GM21390 (cell line): ENCODE measurements at regions not wholly inside any gene's neighbourhood (a gene's known extent, or its start where the extent isn't known, plus 50 kb on each side); places are given as distances from the start of the nearest gene placed in this dataset.
"Not testable (repeated sequence)": the region's sequence is repeated elsewhere in the genome, so short reads cannot be mapped to it uniquely, and the experiment has no call there.

Experiments used
- ATAC-seq: cut with Tn5 transposase; IDR thresholded peaks from one replicate; pipeline ENCODE4 v1.9.1; 2021; ENCODE audit not compliant: unreplicated experiment

DNA sequence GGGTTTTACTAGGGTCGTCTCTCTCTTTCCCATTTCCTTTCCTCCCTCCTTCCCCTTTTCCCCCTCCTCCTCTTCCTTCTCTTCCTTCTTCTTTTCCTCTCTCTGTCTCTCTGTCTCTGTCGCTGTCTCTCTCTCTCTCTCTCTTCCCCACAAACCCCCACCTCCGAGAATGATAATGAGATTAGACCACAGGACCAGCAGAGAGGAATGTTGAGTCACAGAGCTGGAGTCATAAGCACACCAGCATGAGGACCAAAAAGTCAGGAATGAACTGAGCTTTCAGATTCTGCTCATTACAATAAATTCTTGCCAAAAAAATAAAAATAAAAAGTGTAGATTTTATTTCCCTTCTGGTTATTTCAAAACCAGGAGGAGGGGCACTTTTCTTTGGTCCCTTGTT lies 377.4 kb downstream of the LTN1 start:
- ATAC-seq: no peak

DNA sequence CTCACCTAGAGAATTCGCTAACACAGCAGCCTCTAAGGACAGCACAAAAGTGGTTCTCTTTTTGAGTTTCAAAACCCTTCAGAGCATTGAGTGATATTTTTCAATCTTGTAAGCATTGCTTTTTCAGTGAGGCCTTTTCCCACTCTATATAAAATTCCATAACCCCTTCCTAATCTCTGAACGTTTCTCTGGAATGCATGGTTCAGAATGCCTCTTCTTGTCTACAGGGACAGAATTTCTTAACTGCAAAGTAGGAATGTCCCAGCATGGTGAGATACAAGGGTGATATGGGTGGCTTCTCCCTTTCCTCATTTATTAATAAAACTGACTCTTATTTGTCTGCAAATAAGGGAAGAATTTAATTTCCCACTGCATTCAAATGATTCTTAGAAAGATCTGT lies 377.9 kb downstream of the LTN1 start:
- ATAC-seq: no peak

DNA sequence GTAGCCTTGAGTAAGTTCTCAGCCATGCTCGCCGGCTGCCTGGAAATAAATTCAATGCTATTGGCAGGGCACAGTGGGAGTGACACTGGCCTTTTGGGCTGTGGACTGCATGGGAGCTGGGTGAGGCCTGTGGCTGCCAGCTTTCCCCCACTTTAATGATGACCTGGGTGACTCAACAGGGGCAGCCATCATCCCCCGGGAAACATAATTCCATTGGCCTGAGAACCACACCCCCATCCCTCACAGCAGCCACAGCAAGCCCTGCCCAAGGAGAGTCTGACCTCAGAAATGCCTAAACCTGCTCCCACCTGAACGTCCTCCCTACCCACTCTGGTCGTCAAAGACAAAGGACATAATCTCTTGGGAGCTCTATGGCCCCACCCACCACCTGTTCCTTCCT lies 384.0 kb downstream of the LTN1 start:
- no peak for ATAC-seq

DNA sequence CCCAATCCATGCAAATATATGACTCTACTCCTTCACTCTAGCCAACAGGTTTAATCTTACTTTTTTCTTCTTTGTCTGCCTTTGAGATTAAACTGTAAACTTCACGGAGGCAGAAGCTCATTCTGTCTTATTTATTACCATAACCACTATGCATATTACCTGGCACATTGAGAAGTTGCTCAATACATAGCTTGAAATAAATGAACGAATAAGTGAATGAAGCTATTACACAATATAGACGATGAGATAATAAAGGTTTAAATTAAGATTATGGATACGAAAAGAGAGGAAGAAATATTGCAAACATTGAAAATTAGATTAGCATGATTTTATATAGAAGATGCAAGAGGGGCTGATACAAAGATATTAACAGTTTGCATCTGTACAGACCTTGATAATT lies 385.1 kb downstream of the LTN1 start:
- ATAC-seq: no peak

DNA sequence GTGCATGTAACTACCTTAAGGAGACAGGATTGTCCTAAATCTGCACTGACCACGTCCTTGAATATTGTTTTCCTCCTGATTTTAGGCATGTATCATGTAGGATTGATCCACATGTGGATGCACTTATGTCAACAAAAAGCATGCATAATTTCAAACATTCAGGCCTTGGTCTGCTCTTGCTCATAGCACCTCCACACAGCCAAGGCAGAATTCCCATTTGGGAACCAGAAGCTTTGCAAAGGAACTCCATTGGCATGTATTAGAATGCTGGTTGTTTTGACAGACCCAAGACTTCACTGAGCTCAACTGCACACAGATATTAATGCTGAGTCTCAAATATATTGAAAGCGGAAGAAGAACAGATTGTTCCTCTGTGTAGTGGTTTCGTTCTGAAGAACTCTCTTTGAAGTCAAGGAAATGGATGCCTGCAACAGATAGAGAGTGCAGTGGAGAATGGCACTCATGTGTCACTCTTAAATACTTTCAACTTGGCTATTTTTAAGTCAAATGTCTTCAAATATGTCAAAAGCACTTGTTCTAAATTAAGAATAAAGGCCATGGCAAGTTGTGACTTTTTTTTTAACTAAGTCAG lies 387.6 kb downstream of the LTN1 start:
- peak; percentile 99 for ATAC-seq

DNA sequence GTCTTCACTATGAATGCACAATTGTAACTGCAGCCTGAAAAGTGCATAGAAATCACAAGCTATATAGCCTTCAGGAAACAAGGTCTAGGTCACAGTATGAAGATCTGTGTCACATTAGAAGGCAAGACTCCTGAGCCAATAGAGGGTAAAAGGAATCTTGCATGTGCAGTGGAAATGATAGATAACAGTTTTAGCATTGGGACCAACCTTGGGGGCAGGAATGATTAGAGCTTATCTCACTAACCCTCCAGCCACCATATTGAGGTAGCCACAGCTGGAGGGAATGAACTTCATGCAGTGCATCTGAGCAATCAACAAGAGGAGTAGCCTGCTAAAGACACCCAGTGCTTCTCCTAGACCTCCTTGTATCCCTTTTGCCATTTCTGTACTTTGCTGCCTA lies 390.1 kb downstream of the LTN1 start:
- ATAC-seq: no peak

DNA sequence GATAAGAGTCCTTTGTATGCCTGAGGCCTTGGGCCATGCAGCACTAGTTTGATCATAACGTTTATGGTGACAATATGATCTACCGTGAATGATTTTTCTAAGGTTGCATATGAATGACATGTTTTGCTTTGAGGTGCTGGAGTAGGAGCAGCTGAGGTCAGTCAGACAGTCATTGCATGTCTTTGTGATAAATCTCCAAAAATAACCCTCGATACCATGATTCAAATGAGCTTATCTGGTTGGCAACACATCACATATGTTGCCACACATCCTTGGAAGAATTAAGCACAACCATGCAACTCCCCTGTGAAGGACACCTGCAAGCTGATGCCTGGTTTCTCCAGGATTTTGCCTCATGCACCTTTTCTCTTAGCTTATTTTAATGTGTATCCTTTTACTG lies 394.5 kb downstream of the LTN1 start:
- no peak for ATAC-seq

DNA sequence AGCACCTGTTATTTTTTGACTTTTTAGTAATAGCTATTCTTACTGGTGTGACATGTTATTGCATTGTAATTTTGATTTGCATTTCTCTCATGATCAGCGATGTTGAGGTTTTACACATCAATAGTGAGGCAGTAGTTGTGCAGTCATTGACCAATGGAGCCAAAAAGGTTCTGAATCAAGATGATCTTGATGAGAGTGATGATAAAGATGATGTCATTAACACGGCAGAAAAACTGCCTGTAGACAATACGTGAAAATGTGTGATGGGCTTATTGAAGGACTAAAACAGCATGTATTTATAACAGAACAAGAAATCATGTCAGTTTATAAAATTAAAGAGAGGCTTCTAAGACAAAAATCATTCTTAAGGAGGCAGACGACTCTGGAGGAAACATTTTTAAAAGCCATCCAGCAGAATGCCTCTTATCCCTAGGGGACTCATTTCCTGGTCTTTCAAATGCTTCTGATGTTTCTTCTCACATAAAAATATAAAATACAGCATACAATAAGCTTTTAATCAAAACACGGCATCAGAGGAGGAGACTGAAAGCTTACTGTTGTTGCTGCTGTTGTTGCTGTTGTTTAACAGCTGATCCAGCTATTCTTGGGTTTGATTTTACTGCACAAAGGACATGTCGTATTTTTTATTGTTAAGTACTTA lies 400.3 kb downstream of the LTN1 start:
- no peak for ATAC-seq

DNA sequence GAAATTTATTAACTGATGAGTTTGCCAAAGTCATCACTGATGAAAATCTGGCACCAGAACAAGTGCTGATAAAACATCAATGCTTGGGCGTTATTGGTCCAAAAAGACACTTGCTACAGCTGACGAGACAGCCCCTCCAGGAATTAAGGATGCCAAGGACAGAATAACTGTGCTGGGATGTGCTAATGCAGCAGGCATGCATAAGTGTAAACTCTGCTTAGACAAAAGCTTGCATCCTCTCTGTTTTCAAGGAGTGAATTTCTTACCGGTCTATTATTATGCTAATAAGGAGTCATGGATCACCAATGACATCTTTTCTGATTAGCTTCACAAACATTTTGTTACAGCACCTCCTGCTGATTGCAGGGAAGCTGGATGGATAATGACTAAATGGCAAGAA lies 402.0 kb downstream of the LTN1 start:
- ATAC-seq: no peak

DNA sequence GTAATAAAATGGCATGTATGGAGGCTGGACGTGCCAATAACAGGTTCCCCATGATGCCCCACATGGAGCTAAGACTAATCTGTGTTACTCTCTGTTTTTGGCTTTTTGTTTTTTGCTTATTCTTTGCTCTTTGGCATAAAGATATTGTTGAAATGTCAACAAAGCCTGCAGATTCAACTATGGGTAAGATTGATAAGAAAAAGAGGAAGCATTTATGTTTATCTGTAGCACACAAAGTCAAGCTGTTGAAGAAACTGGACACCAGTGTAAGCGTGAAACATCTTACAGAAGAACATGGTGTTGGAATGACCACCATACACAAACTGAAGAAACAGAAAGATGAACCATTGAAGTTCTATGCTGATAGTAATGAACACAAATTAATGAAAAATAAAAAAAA lies 402.7 kb downstream of the LTN1 start:
- ATAC-seq: no peak

DNA sequence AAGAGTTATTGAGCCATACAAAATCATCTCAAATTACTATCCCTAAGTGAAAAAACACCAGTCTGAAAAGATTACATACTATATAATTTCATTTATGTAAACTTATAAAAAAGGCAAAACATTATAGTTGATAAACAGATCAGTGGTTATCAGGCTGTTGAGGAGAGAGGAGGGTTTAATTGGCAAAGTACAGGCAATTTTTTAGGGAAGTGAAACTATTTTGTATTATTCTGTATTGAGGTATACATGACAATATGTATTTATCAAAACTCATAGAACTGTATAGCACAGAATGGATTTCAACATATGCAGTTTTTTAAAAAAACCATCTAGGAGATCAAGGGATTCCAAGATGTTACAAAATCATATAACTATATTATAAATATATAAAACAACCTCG lies 403.7 kb downstream of the LTN1 start:
- no peak for ATAC-seq

DNA sequence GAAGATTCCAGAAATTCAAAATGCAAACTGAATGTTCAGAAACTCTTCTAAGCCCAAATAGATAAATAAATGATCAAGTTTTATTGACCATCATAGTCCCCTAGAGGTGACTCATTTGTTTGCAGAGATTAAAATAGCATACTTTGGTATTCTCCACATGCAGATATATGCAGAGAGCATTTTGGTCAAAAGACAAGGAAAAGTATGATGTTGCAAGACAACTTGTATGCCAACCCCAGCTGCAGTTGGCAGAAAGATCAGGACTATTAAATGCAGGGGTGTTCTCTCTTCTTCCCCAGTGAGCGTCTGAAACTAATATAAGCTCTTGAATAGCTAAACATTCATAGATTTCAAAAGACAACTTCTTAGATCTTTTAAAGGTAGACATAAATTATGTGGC lies 404.9 kb downstream of the LTN1 start:
- no peak for ATAC-seq

DNA sequence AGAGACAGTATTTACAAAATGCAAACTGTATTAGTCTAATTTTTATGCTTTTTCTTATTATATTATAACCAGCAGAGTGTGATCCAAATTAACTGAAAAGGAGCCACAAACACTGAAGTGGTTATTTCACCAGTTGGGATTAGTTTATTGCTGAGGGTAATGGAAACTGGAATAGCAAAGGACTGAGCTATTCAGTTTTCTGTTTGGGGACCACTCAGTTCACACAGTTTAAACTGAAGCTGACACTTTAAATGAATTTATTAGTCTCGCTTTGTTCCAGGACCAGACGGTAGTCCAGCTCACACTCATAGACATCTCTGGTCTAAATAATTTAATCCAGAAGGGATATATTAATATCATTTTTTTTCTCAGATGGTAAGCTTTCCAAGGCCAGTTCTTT lies 410.7 kb downstream of the LTN1 start:
- no peak for ATAC-seq

DNA sequence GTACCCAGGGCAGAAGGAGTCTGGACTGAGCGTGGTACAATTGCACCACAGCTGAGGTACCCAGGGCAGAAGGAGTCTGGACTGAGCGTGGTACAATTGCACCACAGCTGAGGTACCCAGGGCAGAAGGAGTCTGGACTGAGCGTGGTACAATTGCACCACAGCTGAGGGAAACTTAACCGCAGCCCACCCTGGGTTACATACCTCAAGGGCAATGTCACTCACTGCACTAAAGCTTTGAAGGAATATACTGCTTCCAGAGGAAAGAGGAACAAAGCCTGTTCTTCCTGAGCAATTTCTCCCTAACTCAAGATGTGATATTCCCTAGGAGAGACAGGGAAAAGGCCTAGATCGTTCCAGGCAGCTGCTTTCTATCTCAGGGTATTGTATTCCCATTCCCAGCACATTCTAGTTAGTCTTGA lies 411.4 kb downstream of the LTN1 start:
- ATAC-seq: not testable (repeated sequence)

DNA sequence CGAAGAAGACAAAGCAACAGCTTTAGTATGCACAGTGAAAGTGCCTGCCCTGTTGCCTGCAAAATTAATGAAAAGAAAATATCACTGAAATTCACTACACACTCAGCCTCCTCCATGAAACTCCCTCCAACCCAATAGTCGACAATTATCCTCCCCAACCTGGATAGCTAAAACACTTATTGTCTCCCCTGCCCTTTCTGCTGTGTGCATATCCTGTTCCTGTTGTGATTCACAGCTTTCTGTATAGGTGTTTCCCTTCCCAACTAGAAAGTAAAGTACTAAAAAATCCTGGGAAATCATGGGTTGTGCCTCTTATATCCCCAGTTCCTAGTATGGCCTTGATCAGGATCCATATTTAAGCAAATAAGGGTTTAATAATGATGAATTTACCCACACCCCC lies 412.1 kb downstream of the LTN1 start:
- ATAC-seq: no peak

DNA sequence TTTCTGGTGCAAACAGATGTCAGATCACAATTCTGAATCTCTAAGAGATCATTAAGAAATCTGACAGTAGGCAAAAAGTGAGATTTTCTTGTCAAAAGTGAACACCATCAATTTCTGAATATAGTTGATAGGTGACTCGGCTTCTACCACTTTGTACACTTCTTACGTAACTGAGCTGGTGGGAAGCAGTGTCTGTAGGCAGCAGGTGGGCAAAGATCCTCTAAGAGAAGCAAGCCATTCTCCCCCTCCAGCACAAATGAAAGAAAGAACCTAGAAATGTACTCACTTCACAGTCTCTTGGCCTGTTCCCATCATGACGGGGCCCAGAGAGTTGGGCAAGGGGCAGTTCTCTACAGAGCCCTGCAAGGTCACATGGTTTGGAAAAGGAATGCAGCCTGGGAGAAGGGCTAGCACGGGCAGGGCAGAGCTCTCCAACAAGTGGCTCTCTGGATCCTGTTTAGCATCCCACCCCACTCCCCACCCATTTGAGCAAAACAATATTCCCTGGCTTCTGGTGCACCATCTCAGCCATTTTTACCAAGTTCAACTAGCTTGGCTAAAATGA lies 412.6 kb downstream of the LTN1 start:
- no peak for ATAC-seq

DNA sequence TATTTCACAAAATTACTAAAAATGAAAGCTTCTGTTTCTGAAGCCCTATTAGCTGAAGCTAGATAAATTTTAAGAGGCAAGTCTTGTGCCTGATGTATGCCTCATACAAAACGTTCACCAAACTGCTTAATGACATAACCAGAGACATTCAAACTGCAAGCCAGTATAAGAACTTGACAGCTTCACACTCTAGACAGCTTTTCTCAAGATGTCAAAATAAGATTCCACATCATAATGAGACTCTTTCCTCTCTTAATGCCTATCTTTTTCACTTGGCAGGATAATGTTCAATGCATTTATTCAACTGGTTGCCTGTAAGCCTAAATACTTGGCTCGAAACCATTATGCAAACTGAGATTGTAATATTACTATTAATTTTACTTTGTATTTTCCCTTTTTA lies 424.0 kb downstream of the LTN1 start:
- ATAC-seq: no peak

DNA sequence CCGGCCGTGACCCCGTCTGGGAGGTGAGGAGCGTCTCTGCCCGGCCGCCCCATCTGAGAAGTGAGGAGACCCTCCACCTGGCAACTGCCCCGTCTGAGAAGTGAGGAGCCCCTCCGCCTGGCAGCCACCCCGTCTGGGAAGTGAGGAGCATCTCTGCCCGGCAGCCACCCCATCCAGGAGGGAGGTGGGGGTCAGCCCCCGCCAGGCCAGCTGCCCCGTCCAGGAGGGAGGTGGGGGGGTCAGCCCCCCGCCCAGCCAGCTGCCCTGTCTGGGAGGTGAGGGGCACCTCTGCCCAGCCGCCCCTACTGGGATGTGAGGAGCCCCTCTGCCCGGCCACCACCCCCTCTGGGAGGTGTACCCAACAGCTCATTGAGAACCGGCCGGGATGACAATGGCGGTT lies 428.7 kb downstream of the LTN1 start:
- not testable (repeated sequence) for ATAC-seq

DNA sequence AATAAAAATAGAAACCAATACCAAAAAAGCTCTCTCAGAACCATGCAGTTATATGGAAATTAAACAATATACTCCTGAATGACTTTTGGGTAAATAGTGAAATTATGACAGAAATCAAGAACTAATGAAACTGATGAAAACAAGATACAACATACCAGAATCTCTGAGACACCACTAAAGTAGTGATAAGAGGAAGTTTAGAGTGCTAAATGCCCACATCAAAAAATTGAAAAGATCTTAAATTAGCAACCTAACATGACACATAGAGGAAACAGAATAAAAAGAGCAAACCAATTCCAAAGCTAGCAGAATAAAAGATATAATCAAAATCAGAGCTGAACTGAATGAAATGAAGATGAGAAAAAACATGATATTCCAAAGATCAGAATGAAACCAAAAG lies 430.9 kb downstream of the LTN1 start:
- no peak for ATAC-seq

DNA sequence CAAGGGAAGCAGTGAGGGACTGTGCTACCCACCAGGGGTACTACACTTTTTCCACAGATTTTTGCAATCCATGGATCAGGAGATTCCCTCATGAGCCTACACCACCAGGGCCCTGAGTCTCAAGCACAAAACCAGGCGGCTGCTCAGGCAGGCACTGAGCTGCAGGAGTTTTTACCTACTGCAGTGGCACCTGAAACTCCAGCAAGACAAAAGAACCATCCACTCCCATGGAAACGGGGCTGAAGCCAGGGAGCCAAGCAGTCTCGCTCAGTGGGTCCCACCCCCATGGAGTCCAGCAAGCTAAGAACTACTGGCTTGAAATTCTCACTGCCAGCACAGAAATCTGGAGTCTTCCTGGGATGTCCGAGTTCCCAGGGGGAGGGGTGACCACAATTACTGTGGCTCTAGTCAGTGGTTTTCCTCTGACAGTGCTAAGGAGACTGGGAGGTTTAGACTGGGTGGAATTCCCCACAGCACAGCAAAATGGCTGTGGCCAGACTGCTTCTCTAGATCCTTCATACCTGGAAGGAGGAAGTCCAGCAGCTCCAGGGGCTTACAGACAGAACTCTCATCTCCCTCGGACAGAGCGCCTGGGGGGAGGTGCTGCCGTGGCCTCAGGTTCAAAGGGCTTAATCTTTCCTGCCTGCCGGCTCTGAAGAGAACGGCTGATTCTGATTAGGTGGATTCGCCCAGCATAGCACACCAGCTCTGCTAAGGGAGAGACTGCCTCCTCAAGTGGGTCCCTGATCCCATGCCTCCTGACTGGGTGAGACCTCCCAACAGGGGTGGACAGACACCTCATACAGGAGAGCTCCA lies 437.8 kb downstream of the LTN1 start:
- no peak for ATAC-seq

DNA sequence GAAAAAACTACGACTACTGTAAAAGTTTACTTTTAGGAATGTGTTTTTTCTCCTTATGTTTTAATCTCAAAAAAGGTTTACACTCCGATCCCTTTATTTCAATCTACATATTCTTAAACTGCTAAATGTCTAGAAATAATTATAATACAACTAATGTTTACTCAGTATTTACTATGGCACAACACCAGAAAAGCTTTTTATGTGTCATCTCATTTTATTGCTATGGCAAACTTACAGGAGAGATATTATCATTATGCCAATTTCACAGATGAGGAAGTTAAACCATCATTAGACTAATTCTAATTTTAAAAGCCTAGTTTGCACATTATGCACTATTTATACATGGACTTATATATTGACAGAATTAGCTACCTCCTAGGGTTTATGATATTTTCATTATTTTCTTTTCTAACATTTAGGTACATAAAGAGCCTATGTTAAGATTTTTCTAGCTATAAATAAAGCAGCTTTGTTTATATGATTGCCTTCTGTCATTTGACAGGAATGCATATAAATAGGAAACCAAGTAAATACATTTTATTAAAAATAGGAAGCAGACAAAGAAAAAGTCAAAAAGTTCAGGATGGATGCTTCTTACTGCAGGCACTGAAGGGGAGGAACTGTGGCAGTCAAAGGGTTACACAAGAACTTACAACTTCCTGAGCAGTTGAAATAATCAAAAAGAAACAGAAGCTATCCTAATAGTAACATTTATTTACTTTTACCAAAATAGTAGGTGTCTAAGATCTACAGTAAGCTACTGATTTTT lies 442.4 kb downstream of the LTN1 start:
- no peak for ATAC-seq
